Central memory CD8-positive, alpha-beta T cell (primary cell): ENCODE measurements at regions not wholly inside any gene's neighbourhood (a gene's known extent, or its start where the extent isn't known, plus 50 kb on each side); places are given as distances from the start of the nearest gene placed in this dataset.
"Not testable (repeated sequence)": the region's sequence is repeated elsewhere in the genome, so short reads cannot be mapped to it uniquely, and the experiment has no call there.

ENCODE experiments used
- ATAC-seq: fragments of 150-1000 bp; cut with Tn5 transposase; replicated peaks from 2 replicates; pipeline ENCODE4 v1.10.0; 2022; ENCODE audit warnings: mild to moderate bottlenecking, moderate FRiP score, moderate number of reproducible peaks; ENCODE audit not compliant: poor library complexity, severe bottlenecking; ENCODE audit errors: extremely low read depth
- DNase-seq, 2 donors: peaks; one replicate each; pipeline ENCODE4 v3.0.0; 2021; ENCODE audit warnings: low spot score in 2 of 2
- H3K27ac Mint-ChIP-seq: one replicate; pipeline ENCODE4 v1.8.0; 2022; ENCODE audit warnings: low read depth, mild to moderate bottlenecking, moderate library complexity, mixed read lengths
- H3K27me3 Mint-ChIP-seq: one replicate; pipeline ENCODE4 v1.8.0; 2022; ENCODE audit warnings: mixed read lengths
- H3K36me3 Mint-ChIP-seq: one replicate; pipeline ENCODE4 v1.8.0; 2022; ENCODE audit warnings: mild to moderate bottlenecking, moderate library complexity, mixed read lengths; ENCODE audit not compliant: insufficient read depth
- H3K4me1 Mint-ChIP-seq: one replicate; pipeline ENCODE4 v1.8.0; 2022; ENCODE audit warnings: mixed read lengths
- H3K4me3 Mint-ChIP-seq: one replicate; pipeline ENCODE4 v1.8.0; 2022; ENCODE audit warnings: mild to moderate bottlenecking, moderate library complexity, mixed read lengths
- H3K9me3 Mint-ChIP-seq: one replicate; pipeline ENCODE4 v1.8.0; 2022; ENCODE audit warnings: mixed read lengths

DNA sequence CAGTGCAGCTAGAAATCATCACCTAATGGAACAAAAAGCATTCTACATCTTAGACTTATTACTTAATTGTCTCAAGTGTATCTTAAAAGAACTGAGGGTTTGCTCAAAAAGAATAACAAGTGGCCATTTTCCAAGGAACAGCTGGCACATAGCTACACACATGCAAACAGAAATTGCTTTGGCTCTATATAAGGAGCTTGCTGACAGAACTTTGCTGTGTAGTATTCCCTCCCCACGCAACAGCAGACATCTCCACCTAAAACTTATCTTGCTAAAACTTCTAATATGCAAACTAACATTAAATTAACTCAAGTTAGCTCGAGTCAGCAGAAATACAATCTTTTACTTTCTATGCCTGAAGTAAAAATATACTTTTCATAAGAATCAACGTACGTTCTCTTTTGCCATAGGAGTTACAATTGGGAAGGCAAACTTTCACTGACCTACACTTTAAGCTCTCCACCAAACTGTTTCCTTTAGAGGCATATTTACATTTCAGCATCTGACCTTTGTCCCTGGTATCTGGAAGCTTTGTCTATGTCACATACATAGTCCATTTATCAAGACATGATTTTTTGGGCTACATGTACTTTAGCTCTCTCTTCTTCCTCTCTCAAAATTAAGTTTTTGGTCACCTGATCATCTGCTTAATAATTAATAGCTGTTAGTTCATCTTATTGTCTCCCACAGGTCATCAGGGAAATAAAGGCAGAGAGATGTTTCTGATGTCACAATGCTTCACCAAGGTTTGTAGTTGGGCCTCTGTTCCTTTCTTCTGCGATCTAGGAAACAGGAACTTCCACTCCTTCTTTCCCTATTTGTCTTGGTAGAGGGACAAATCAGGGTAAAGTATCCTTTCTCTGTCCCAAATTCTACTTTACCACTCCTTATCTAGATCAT is 163.4 kb upstream of the AGTR1 start:
- H3K4me1 Mint-ChIP-seq, result no peaks in the 10 kb centered on the region
- ATAC-seq, result no peak
- H3K27me3 Mint-ChIP-seq, result no peaks in the 10 kb centered on the region
- H3K9me3 Mint-ChIP-seq, result peaks cover 9% of the 10 kb centered on the region
- H3K4me3 Mint-ChIP-seq, result no peak overlapping the region
- H3K27ac Mint-ChIP-seq, result no peak overlapping the region
- no peak for DNase-seq
- H3K36me3 Mint-ChIP-seq, result no peaks in the 10 kb centered on the region

DNA sequence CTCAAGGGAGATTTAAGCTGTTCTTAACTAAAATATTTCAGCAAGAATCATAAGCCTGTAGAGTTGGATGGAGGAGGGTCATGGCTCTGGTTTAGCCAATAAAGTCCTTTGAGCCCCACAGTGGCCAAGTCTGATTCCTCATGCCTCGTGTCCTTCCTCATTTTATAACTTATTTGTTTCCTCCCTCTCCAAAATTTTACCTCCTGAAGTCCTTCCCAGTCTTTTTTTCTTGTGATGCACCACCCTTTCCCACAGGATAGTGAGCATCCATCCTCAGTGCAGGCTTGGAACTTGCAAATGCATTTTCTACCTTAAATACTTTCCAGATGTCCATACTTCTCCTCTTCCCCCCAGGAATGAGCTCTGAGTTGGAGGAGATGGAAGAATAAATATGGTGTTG is 162.7 kb upstream of the AGTR1 start:
- Mint-ChIP-seq H3K36me3 (no peaks in the 10 kb centered on the region), H3K4me3 (no peak overlapping the region), H3K4me1 (no peaks in the 10 kb centered on the region), H3K27me3 (no peaks in the 10 kb centered on the region), H3K9me3 (peaks cover 13% of the 10 kb centered on the region), H3K27ac (no peak overlapping the region)
- DNase-seq, result no peak
- no peak for ATAC-seq

DNA sequence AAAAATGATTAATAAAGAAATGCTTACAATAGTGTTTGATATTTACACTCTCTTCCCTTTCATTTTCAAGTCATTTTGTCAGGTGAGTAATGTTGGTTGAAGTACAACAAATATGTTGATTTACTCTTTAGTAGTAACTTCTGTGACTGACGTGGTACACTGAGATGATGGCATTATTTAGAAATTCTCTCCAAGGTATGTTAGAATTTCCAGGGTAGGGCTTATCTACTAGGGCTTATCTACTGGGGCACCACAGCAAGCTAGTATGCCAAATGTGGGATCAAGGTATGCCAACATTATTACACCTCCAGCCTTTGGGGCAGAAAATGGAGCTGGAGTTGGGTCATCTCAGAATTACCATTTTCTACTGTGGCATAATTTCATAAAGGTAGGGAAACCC is 157.4 kb upstream of the AGTR1 start:
- H3K9me3 Mint-ChIP-seq, result peaks cover 5% of the 10 kb centered on the region
- no peak overlapping the region for H3K27ac Mint-ChIP-seq
- no peaks in the 10 kb centered on the region for H3K4me1 Mint-ChIP-seq
- DNase-seq (no peak), ATAC-seq (no peak)
- no peaks in the 10 kb centered on the region for H3K27me3 Mint-ChIP-seq
- no peaks in the 10 kb centered on the region for H3K36me3 Mint-ChIP-seq
- H3K4me3 Mint-ChIP-seq, result no peak overlapping the region

DNA sequence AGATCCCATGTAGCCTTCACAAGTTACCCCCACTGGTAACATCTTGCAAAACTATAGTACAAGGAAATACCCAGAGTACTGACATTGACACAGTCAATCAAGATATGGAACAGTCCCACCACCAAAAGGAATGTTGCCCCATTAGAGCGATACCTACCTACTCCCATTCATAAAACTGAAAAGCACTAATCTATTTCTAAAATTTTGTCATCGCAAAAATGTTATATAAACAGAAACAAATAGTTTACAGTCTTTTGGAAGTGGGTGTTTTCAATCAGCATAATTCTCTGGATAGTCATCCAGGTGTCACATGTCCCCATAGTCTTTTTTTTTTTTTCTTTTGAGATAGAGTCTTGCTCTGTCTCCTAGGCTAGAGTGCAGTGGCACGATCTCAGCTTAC is 156.9 kb upstream of the AGTR1 start:
- ATAC-seq (no peak), DNase-seq (no peak)
- Mint-ChIP-seq H3K4me3 (no peak overlapping the region), H3K36me3 (no peaks in the 10 kb centered on the region), H3K9me3 (peaks cover 5% of the 10 kb centered on the region), H3K27ac (no peak overlapping the region), H3K4me1 (no peaks in the 10 kb centered on the region), H3K27me3 (no peaks in the 10 kb centered on the region)

DNA sequence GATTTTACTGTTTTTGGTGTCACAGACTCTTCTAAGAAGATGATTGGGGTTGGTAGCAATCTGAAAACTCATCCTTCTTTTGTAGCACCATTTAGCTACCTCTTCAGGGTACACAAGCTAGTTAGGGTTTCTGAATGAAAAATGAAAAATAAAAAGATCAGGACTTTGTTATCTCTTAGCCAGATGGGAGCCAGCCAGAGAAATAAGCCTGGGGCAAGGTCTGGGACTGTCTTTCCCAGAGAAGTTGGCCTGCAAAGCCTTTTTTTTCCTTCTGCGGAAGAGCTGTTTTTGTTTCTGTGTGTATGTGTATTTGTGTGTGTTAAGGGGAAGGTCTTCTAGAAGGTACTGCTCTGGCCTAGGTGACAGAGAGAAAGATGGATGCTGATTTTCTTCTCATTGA is 150.7 kb upstream of the AGTR1 start:
- no peak overlapping the region for H3K27ac Mint-ChIP-seq
- no peaks in the 10 kb centered on the region for H3K36me3 Mint-ChIP-seq
- H3K9me3 Mint-ChIP-seq, result peaks cover 8% of the 10 kb centered on the region
- H3K4me3 Mint-ChIP-seq, result no peak overlapping the region
- DNase-seq (no peak), ATAC-seq (no peak)
- H3K4me1 Mint-ChIP-seq, result no peaks in the 10 kb centered on the region
- no peaks in the 10 kb centered on the region for H3K27me3 Mint-ChIP-seq

DNA sequence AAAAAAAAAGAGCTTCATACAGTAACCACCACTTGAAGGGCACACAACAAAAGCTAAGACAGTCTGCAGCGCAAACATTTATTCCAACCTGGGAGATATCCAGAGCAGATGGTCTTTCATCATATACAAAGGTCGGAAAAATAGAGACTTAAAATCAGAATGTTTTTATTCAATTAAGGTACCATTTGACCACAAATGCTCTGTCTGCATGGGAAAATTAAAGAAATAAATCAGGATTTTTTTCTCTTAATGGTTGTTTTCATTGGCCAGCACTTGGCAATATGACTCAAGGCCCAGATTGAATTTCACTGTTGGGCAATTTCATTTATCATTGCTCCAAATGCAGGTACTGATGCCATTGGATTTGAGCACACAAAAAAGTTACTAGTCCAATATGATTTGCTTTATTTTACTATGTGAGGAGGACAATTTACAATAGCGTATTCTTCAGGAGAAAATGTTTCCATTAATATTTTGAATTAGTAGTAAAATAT is 145.9 kb upstream of the AGTR1 start:
- peaks cover 5% of the 10 kb centered on the region for H3K9me3 Mint-ChIP-seq
- no peak for DNase-seq
- H3K27me3 Mint-ChIP-seq, result no peaks in the 10 kb centered on the region
- no peak for ATAC-seq
- H3K36me3 Mint-ChIP-seq, result no peaks in the 10 kb centered on the region
- H3K27ac Mint-ChIP-seq, result no peak overlapping the region
- H3K4me1 Mint-ChIP-seq, result no peaks in the 10 kb centered on the region
- H3K4me3 Mint-ChIP-seq, result no peak overlapping the region

DNA sequence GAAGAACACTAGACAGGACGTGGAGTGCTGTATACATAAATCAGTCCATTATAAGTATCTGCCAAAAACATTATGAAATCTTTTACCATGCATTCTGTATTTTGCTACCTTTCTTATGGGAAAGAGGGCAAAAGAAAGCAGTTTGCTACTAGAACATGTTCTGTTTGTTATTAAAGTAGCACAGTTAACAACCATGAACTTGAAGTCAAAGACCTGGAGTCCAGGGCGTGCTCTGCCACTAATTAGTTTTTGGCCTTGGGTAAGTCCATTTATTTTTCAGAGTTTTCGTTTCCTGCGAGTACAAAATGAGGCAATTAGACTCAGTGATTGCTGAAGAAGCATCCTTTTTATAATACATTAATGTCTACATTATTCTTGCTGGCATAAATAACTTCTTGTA is 143.3 kb upstream of the AGTR1 start:
- Mint-ChIP-seq H3K27ac (no peak overlapping the region), H3K27me3 (no peaks in the 10 kb centered on the region), H3K36me3 (no peaks in the 10 kb centered on the region), H3K9me3 (no peaks in the 10 kb centered on the region), H3K4me3 (no peak overlapping the region), H3K4me1 (no peaks in the 10 kb centered on the region)
- no peak for DNase-seq
- no peak for ATAC-seq

DNA sequence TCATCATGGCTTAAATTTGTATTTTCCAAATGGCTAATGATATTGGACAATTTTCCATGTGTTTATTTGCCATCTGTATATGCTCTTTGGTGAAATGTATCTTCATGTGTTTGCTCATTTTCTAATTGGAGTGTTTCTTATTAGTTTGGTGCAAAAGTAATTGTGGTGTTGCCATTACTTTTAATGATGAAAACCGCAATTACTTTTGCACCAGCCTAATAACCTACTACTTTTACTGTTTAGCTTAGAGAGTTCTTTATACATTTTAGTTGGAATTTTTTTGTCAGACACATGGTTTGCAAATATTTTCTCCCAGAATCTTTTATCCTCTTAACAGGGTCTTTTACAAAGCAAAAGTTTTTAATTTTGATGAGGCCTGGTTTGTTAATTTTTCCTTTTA is 141.0 kb upstream of the AGTR1 start:
- no peaks in the 10 kb centered on the region for H3K36me3 Mint-ChIP-seq
- no peaks in the 10 kb centered on the region for H3K4me1 Mint-ChIP-seq
- H3K9me3 Mint-ChIP-seq, result peaks cover 14% of the 10 kb centered on the region
- H3K27me3 Mint-ChIP-seq, result no peaks in the 10 kb centered on the region
- H3K27ac Mint-ChIP-seq, result no peak overlapping the region
- no peak for ATAC-seq
- H3K4me3 Mint-ChIP-seq, result no peak overlapping the region
- no peak for DNase-seq

DNA sequence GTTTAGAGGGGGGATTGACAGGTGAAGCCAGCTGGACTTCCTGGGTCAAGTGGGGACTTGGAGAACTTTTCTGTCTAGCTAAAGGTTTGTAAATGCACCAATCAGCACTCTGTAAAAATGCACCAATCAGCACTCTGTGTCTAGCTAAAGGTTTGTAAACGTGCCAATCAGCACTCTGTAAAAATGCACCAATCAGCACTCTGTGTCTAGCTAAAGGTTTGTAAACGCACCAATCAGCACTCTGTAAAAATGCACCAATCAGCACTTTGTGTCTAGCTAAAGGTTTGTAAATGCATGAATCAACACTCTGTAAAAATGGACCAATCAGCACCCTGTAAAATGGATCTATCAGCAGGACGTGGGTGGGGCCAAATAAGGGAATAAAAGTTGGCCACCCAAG is 120.1 kb upstream of the AGTR1 start:
- H3K36me3 Mint-ChIP-seq, H3K4me3 Mint-ChIP-seq, DNase-seq, ATAC-seq, H3K4me1 Mint-ChIP-seq, H3K27ac Mint-ChIP-seq, H3K27me3 Mint-ChIP-seq: not testable (repeated sequence)
- H3K9me3 Mint-ChIP-seq, result peaks cover 12% of the 10 kb centered on the region

DNA sequence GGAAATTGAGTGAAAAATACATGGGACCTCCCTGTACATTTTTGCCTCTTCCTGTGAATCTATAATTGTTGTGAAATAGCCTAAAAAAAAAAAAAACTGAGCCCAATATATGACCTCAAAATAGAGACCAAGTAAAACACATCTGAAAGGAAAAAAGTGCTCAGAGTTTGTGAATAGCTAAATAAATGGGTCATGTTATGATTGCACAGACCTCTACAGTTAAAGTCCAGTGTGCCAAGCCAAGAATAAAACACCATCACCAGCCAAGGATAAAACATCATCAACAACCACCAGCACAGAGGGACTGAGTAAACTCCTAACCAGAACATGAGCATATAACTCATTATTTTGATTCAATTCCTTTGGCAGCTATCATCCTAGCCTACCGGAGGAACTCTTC is 115.6 kb upstream of the AGTR1 start:
- ATAC-seq (no peak), DNase-seq (no peak)
- Mint-ChIP-seq H3K9me3 (peaks cover 6% of the 10 kb centered on the region), H3K4me1 (no peaks in the 10 kb centered on the region), H3K27ac (no peak overlapping the region), H3K27me3 (no peaks in the 10 kb centered on the region), H3K4me3 (no peak overlapping the region), H3K36me3 (no peaks in the 10 kb centered on the region)

DNA sequence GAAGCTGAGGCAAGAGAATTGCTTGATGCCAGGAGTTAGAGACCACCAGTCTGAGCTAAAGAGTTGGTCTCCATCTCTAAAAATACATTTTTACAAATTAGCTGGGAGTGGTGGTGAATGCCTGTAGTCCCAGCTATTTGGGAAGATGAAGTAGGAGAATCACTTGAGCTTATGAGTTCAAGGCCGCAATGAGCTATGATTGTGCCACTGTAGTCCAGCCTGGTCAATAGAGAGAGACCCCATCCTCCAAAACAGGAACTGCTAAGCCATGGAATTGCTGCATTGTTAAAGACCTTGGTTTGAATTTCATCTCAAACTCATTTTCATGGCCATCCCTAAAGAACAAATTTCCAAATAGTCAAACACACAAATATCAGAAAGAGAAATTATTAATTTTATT is 113.9 kb upstream of the AGTR1 start:
- DNase-seq (no peak), ATAC-seq (no peak)
- H3K27me3 Mint-ChIP-seq, result no peaks in the 10 kb centered on the region
- no peak overlapping the region for H3K27ac Mint-ChIP-seq
- H3K4me3 Mint-ChIP-seq, result no peak overlapping the region
- peaks cover 6% of the 10 kb centered on the region for H3K9me3 Mint-ChIP-seq
- no peaks in the 10 kb centered on the region for H3K4me1 Mint-ChIP-seq
- H3K36me3 Mint-ChIP-seq, result no peaks in the 10 kb centered on the region

DNA sequence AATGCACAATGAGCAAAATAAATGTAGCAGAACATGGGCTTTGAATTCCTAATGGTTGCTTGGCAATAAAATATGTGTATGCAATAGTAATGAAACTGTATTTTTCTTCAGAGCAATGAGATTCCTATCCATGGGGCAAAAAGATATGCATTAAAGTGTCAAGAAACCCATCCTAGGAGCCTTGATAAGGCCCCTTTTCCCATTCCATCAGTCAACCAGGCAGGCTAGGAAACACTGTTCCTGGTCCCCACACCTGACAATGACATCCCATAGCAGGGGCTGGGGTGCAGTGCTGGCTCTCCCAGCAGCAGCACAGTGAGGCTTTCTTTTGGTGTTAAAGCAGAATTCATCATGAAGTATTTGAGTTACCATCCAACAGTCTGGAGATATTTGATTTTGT is 113.3 kb upstream of the AGTR1 start:
- Mint-ChIP-seq H3K27ac (no peak overlapping the region), H3K9me3 (peaks cover 6% of the 10 kb centered on the region), H3K4me1 (no peaks in the 10 kb centered on the region), H3K36me3 (no peaks in the 10 kb centered on the region), H3K4me3 (no peak overlapping the region), H3K27me3 (no peaks in the 10 kb centered on the region)
- ATAC-seq, result no peak
- no peak for DNase-seq

DNA sequence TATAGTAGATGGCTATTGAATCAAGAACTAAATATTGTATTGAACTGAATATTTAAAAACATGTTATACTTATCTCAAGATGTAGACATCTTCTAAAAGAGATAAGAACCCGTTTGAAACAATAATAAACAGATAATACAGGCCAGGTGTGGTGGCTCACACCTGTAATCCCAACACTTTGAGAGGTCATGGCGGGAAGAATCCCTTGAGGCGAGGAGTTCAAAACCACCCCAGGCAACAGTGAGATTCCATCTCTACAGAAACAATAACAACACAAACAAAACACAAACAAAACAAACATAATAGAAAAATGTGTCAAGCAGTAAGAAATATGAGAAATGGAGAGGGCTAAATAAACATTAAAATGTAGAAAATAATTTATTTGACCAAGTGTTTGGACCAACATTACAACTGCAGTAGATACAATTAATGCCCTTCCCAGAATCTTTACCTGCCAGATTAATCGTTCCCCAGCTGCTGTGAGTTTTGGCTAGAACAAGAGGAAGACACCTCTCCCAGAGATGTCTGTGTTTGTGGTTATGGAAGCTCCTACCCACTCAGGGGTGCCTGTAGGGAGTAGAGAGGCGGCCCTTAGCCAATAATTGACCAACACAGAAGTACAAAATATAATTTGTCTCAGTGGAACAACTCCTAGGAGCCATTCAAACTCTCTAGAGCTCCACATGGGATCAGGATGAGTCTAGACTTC is 111.9 kb upstream of the AGTR1 start:
- Mint-ChIP-seq H3K27me3 (no peaks in the 10 kb centered on the region), H3K36me3 (no peaks in the 10 kb centered on the region), H3K27ac (no peak overlapping the region), H3K9me3 (peaks cover 6% of the 10 kb centered on the region), H3K4me1 (no peaks in the 10 kb centered on the region), H3K4me3 (no peak overlapping the region)
- DNase-seq, result no peak
- no peak for ATAC-seq
